ENCODE measurements at regions not wholly inside any gene's neighbourhood (a gene's known extent, or its start where the extent isn't known, plus 50 kb on each side); places are given as distances from the start of the nearest gene placed in this dataset.

DNA sequence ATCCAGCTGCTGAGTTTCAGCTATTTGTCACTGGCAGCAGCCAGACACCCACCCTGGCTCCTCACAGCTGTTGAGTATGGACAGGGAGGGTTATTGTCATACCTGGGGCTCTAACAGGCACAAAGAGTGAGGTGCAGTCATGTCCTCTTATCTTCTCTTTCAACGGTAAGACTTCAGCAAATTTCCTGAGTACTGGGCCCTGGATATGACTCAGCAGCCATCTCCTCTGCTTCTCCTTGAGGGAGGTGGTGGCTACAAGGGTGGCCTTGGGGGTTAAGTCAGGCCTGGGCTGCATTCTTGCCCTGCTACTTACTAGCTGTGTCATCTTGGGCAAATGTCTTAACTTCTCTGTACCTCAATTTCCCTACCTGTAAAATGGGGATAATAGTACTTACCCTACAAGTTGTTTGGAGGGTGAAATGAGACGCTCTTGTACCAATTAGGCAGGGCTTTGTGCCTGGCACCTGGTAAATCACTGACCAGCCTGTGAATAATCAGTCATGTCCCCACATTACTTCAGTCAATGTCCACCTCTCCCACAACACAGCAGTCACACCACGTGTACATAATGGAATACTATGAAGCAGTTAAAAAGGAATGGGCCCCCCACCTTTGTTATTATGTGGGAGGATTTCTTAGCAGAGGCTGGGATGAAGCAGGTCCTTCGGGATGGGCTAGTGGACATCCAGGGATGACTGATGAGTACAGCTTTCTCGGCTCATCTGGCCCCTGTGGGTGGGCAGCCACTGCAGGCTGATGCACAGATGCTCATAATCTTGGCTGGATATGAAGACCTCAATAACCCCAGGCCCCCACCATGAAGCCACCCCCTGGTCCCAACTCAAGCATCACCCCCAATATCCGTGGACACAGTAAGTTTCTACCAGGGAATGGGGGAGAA, 528.8 kb downstream of the SHQ1 start:
- 84% methylated on average over 6 of the region's 6 CpGs; no CpG with 5 or more reads in 1 of the 2 experiments for WGBS, 2 experiments (ENCODE audit: extremely low coverage in 1 of 2, insufficient coverage in 1 of 2, insufficient read length in 1 of 2, insufficient replicate concordance in 2 of 2, low coverage in 1 of 2, low lambda C conversion rate in 2 of 2, missing lambda C conversion rate in 1 of 2)
- TF ChIP-seq SIRT6 (IDR thresholded peaks at IDR 0.05; ENCODE audit: low read length) = no peak
- TF ChIP-seq MAFK (IDR thresholded peaks at IDR 0.05; ENCODE audit: low read depth, low read length) = no peak
- no peak for TF ChIP-seq USF2 (IDR thresholded peaks at IDR 0.05; ENCODE audit: low read length)
- no peaks in the 10 kb centered on the region for H3K36me3 ChIP-seq (ENCODE audit: control insufficient read depth in 2 of 4, insufficient read depth in 4 of 4, low read length in 3 of 4)
- H3K14ac ChIP-seq (ENCODE audit: insufficient read length) = no peak overlapping the region
- no peaks in the 10 kb centered on the region; a peak in 1 of 7 replicates for H3K27me3 ChIP-seq (replicated peaks in 1 of 4; ENCODE audit: control insufficient read depth in 3 of 4, extremely low read depth in 1 of 4, insufficient read depth in 3 of 4, low read length in 3 of 4)
- H3K23me2 ChIP-seq (ENCODE audit: low read depth, low read length) = peaks cover 2% of the 10 kb centered on the region; the same call in 1 of the 2 replicates
- no peak for FAIRE-seq
- H4K91ac ChIP-seq (replicated peaks; ENCODE audit: insufficient read length, low read length) = no peak overlapping the region
- no peak overlapping the region for H3K4me3 ChIP-seq (ENCODE audit: extremely low read depth in 1 of 4, insufficient read depth in 2 of 4, low read depth in 3 of 4, low read length in 4 of 4)
- no peak overlapping the region for H4K5ac ChIP-seq (ENCODE audit: insufficient read length, low read depth, low read length)
- CTCF ChIA-PET (ENCODE audit: partially characterized antibody) = interaction anchor here (0.6 to 1.1 kb wide), 3 partner anchors 12 to 409 kb away, joined by 3 read pairs; no protein-coding TSS in a partner anchor
- H3K79me1 ChIP-seq (ENCODE audit: low read depth, low read length) = no peaks in the 10 kb centered on the region
- no peaks in the 10 kb centered on the region for H3K4me1 ChIP-seq (replicated peaks in 1 of 4; ENCODE audit: control insufficient read depth in 3 of 4, insufficient read depth in 4 of 4, low read length in 3 of 4)
- no peak overlapping the region for H3K23ac ChIP-seq (ENCODE audit: insufficient read length)
- H4K20me1 ChIP-seq (replicated peaks in 1 of 2; ENCODE audit: control insufficient read depth in 1 of 2, insufficient read depth in 2 of 2, low read length in 2 of 2) = no peaks in the 10 kb centered on the region
- no peak overlapping the region for H3K27ac ChIP-seq (ENCODE audit: low read depth, low read length)
- POLR2A ChIA-PET (ENCODE audit: partially characterized antibody) = interaction anchor here (0.8 kb wide), 1 partner anchor 90 kb away, joined by 3 read pairs; no protein-coding TSS in a partner anchor
- no peak overlapping the region for H2AFZ ChIP-seq (ENCODE audit: low read length)
- H3K9ac ChIP-seq (replicated peaks in 1 of 4; ENCODE audit: extremely low read depth in 1 of 4, low read depth in 3 of 4, low read length in 3 of 4) = no peak overlapping the region
- H3K79me2 ChIP-seq (ENCODE audit: control insufficient read depth in 1 of 2, insufficient read depth in 2 of 2, low read length in 2 of 2) = no peaks in the 10 kb centered on the region
- no peak overlapping the region for H4K8ac ChIP-seq (ENCODE audit: extremely low read depth, insufficient read depth, low read length)
- H3K9me3 ChIP-seq (ENCODE audit: insufficient read depth in 2 of 2, low read depth in 1 of 2, low read length in 1 of 2) = no peaks in the 10 kb centered on the region
- no peak overlapping the region for H2BK12ac ChIP-seq (ENCODE audit: low read depth, low read length)
- DNase-seq (ENCODE audit: low read depth in 1 of 2, low spot score in 2 of 2) = no peak
- H3K56ac ChIP-seq (replicated peaks; ENCODE audit: insufficient read length, low read depth, low read length) = no peak overlapping the region
- H2BK20ac ChIP-seq (ENCODE audit: low read length) = no peak overlapping the region
- no peak overlapping the region for H3K4ac ChIP-seq (replicated peaks; ENCODE audit: insufficient read length, low read depth, low read length)
- no peak overlapping the region for H2BK15ac ChIP-seq (ENCODE audit: low read length)
- no peak overlapping the region for H2BK120ac ChIP-seq (replicated peaks; ENCODE audit: low read depth, low read length)
- no peak overlapping the region for H2AK5ac ChIP-seq (ENCODE audit: low read depth, low read length)
- no peak overlapping the region for H2BK5ac ChIP-seq (ENCODE audit: low read depth, low read length)
- no peak overlapping the region for H3K4me2 ChIP-seq (ENCODE audit: insufficient read depth in 1 of 2, low read depth in 2 of 2, low read length in 2 of 2)
- H3K18ac ChIP-seq (ENCODE audit: extremely low read depth, low read length) = no peak overlapping the region

All from H1 (cell line).